HUES64 (cell line): ENCODE measurements at regions not wholly inside any gene's neighbourhood (a gene's known extent, or its start where the extent isn't known, plus 50 kb on each side); places are given as distances from the start of the nearest gene placed in this dataset.
A peak's percentile ranks its signal among the peaks of the same experiment; 100 is the strongest.

Experiments used
- H3K27ac ChIP-seq: 2 replicates; pipeline ENCODE4 v1.7.0; 2013; ENCODE audit warnings: low read depth, low read length, inconsistent platforms
- H3K27me3 ChIP-seq: 2 replicates; pipeline ENCODE4 v1.6.1; 2013; ENCODE audit warnings: mild to moderate bottlenecking, low read length; ENCODE audit not compliant: insufficient read depth
- H3K36me3 ChIP-seq: 2 replicates; pipeline ENCODE4 v1.6.1; 2013; ENCODE audit warnings: mild to moderate bottlenecking, low read length; ENCODE audit not compliant: insufficient read depth
- H3K4me1 ChIP-seq: 2 replicates; pipeline ENCODE4 v1.6.1; 2013; ENCODE audit warnings: mild to moderate bottlenecking, low read length, moderate library complexity; ENCODE audit not compliant: insufficient read depth
- H3K4me3 ChIP-seq: 2 replicates; pipeline ENCODE4 v1.5.1; 2013; ENCODE audit warnings: mild to moderate bottlenecking, low read length, moderate library complexity
- H3K9ac ChIP-seq: 2 replicates; pipeline ENCODE4 v1.6.1; 2013; ENCODE audit warnings: mild to moderate bottlenecking, low read depth, low read length
- H3K9me3 ChIP-seq: 2 replicates; pipeline ENCODE4 v1.6.1; 2013; ENCODE audit warnings: low read depth, low read length; ENCODE audit not compliant: insufficient read depth
- WGBS: fragments of 150-250, 120-280 bp; methylation state at CpG from one replicate; pipeline ENCODE4 v1.1.7; 2013; ENCODE audit warnings: missing lambda C conversion rate; 5-methylcytosine and 5-hydroxymethylcytosine counted together

DNA sequence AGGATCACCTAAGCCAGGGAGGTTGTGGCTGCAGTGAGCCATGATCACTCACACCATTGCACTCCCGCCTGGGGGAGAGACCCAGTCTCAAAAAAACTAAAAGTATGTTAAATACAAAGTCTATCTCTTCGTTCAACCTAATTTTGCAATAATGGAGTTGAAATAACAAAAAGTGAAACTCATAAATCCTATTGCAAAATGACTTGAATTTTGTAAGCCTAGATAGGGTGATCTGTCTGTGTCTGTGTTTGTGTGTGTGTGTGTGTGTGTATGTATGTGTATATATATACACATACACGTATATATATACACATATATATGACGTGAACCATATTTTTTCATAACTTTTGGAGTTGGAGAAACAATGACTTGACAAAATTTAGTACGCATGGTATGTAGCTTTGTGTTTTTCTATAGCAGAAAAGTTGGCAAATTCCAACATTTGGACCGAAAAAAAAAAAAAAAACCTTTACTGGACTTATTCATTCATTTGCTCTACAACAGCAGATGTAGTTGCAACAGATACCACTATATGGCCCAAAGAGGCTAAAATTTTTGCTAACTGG, 76.9 kb upstream of the CDH6 start:
- no peaks in the 10 kb centered on the region for H3K36me3 ChIP-seq
- no peak overlapping the region for H3K4me3 ChIP-seq
- no peak overlapping the region for H3K9ac ChIP-seq
- no peak overlapping the region for H3K27ac ChIP-seq
- H3K9me3 ChIP-seq, result no peaks in the 10 kb centered on the region
- H3K27me3 ChIP-seq, result no peaks in the 10 kb centered on the region
- peaks cover 23% of the 10 kb centered on the region for H3K4me1 ChIP-seq
- WGBS, result 94% methylated on average over 3 of the region's 6 CpGs

DNA sequence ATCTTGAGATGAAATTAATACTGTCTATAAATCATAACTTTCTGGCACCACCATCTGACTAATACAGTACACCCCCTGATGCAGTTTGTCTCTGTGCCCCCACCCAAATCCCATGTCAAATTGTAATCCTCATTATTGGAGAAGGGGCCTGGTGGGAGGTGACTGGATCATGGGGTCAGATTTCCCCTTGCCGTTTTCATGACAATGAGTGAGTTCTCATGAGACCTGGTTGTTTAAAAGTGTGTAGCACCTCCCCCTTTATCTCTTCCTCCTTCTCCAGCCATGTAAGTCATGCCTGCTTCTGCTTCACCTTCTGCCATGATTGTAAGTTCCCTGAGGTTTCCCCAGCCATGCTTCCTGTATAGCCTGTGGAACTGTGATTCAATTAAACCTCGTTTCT, 78.7 kb upstream of the CDH6 start:
- Histone ChIP-seq H3K4me3 (no peak overlapping the region), H3K27ac (no peak overlapping the region), H3K9me3 (no peaks in the 10 kb centered on the region), H3K27me3 (no peaks in the 10 kb centered on the region), H3K4me1 (peaks cover 23% of the 10 kb centered on the region), H3K36me3 (no peaks in the 10 kb centered on the region), H3K9ac (no peak overlapping the region)
- WGBS, result 95% methylated on average over 1 of the region's 2 CpGs

DNA sequence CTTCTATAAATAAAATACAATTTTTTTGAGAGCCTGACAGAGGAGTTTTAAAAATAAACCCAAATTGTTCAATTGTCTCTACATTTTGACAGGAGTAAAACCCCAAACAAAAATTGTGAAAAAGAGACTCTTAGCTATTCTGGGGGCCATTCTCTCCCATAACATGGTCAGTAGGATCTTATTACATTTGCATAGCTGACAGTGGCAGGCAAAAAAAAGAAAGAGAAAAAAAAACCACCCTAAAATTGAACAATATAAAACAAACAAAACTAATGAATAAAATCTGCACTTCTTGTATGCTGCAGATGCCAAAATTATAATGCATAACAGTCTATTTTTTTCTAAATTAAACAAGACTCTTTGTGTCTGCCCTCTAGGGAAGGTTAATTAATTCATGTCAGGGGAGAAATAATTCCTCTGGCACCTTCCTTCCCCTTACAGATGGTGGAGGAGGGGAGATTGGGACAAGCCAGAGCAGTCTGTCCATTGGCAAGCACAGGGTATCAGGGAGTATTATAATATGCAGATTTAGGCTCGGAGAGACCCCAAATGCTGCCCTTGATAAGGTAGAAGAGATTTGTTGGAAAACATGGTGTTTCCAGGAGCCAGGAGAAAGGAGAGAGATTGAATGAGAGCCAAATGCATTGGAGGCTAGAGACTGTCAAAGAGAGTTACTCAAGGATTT, 79.7 kb upstream of the CDH6 start:
- WGBS, result 89% methylated on average over 1 of the region's 1 CpG
- Histone ChIP-seq H3K9ac (no peak overlapping the region), H3K27ac (no peak overlapping the region), H3K4me1 (peaks cover 23% of the 10 kb centered on the region), H3K9me3 (no peaks in the 10 kb centered on the region), H3K27me3 (no peaks in the 10 kb centered on the region), H3K36me3 (no peaks in the 10 kb centered on the region), H3K4me3 (no peak overlapping the region)

DNA sequence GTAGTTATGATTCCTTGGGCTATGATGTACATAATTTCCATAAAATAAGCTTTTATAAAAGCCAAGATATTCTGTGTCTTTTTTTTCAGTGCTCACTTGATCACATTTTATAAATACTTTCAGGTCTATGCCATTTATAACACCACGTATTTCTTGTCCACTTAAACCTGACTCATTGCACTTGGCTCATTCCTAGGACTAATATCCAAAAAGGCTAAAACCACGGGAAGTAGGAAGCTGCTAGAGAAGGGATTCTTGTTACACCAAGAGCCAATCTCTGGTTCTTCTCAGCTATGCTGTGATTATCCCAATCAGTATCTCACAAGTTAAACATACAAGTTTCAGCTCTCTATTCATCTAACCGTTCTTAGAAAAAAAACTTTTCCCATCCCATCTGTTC, 80.4 kb upstream of the CDH6 start:
- Histone ChIP-seq H3K9me3 (no peaks in the 10 kb centered on the region), H3K27ac (no peak overlapping the region), H3K36me3 (no peaks in the 10 kb centered on the region), H3K27me3 (no peaks in the 10 kb centered on the region), H3K4me1 (peaks cover 26% of the 10 kb centered on the region), H3K9ac (no peak overlapping the region), H3K4me3 (no peak overlapping the region)
- 88% methylated on average over 3 of the region's 3 CpGs for WGBS

GRCh38 chr5:31107091-31107518, 86.4 kb upstream of the CDH6 start:
- WGBS, result 16% methylated on average over 2 of the region's 2 CpGs
- no peaks in the 10 kb centered on the region for H3K27me3 ChIP-seq
- peak overlapping the region; percentile 69 for H3K27ac ChIP-seq
- H3K9ac ChIP-seq, result peak overlapping the region; percentile 37; the same call in 1 of the 2 replicates
- no peaks in the 10 kb centered on the region for H3K9me3 ChIP-seq
- H3K4me3 ChIP-seq, result no peak overlapping the region
- H3K4me1 ChIP-seq, result peaks cover 57% of the 10 kb centered on the region
- H3K36me3 ChIP-seq, result no peaks in the 10 kb centered on the region

DNA sequence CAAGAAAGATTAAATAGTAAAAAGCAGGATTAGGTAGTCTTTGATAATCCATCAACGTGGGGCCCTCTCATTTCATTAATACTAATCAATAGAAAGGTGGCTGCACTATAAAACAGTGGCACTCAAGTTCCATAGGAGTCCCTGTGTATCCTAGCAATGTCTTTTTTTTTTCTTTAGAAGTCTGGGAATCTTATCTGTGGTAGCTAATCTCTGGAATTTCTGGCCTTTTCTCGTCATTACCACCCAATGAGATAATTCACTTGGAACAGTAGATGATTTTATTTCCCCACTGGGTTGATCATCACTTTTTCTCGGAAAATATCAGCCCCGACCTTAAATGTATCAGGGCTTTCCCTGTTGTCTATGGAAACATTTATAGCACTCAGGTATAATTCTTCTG, 86.8 kb upstream of the CDH6 start:
- H3K27me3 ChIP-seq, result no peaks in the 10 kb centered on the region
- 68% methylated on average over 3 of the region's 4 CpGs for WGBS
- peak overlapping the region; percentile 37; the same call in 1 of the 2 replicates for H3K9ac ChIP-seq
- H3K36me3 ChIP-seq, result no peaks in the 10 kb centered on the region
- H3K27ac ChIP-seq, result peak overlapping the region; percentile 69
- no peaks in the 10 kb centered on the region for H3K9me3 ChIP-seq
- H3K4me3 ChIP-seq, result no peak overlapping the region
- peaks cover 57% of the 10 kb centered on the region for H3K4me1 ChIP-seq

DNA sequence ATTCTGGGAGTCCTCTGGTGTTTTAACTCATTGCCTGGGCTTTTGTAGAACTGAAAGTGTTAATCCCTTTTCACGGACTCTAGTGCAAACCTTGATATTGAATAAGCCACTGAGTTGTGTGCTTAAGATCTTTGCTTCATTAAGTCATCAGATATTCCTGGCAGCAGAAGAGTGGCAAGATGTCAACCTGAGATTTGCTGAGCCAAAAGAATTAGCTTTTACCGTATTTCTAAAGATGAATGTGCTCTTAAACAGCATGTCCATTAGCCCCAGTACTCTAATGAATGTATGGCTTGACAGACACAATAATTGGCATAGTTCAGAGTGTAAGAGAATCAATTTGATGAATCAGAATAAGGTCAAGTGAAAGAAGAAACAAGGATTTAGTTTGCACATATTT, 87.2 kb upstream of the CDH6 start:
- H3K36me3 ChIP-seq, result no peaks in the 10 kb centered on the region
- no peak overlapping the region for H3K4me3 ChIP-seq
- peaks cover 57% of the 10 kb centered on the region for H3K4me1 ChIP-seq
- 74% methylated on average over 2 of the region's 2 CpGs for WGBS
- H3K27me3 ChIP-seq, result no peaks in the 10 kb centered on the region
- H3K27ac ChIP-seq, result peak overlapping the region; percentile 69; the same call in 1 of the 2 replicates
- H3K9ac ChIP-seq, result peak overlapping the region; percentile 13; the same call in 1 of the 2 replicates
- H3K9me3 ChIP-seq, result no peaks in the 10 kb centered on the region

- 97% methylated on average over 4 of the region's 4 CpGs for WGBS
- H3K36me3 ChIP-seq, result no peaks in the 10 kb centered on the region
- peaks cover 57% of the 10 kb centered on the region for H3K4me1 ChIP-seq
- no peaks in the 10 kb centered on the region for H3K27me3 ChIP-seq
- no peaks in the 10 kb centered on the region for H3K9me3 ChIP-seq
- no peak overlapping the region for H3K27ac ChIP-seq
- H3K4me3 ChIP-seq, result no peak overlapping the region
- H3K9ac ChIP-seq, result no peak overlapping the region
Observed at GRCh38 chr5:31104775-31105174, 88.7 kb upstream of the CDH6 start.

DNA sequence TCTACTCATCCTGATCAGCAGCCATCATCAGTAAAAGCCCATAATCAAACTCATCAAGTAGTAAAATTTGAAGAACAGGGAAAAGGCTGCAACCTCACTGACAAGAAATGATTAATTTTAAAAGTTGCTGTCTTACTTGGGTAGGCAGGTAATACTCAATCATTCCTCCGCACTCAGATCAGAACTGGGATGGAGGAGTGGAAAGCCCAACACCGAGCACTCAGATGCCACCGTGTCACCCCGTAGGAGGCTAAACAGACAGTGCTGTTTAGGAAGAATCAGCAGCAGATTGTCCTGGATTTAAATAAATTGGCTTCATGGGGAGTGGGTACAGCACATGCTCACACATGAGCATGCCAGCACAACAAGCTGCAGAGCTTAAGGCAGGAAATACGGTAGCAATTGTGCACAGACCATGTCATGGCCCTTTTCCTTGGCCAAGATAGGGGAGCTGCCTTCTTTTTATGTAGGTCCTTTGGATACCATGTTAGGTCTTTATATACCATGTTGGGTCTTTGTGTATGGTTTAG, 92.6 kb upstream of the CDH6 start:
- 92% methylated on average over 5 of the region's 5 CpGs for WGBS
- H3K27me3 ChIP-seq, result no peaks in the 10 kb centered on the region
- no peaks in the 10 kb centered on the region for H3K9me3 ChIP-seq
- H3K4me3 ChIP-seq, result no peak overlapping the region
- H3K4me1 ChIP-seq, result peaks cover 38% of the 10 kb centered on the region
- H3K9ac ChIP-seq, result no peak overlapping the region
- no peaks in the 10 kb centered on the region for H3K36me3 ChIP-seq
- no peak overlapping the region for H3K27ac ChIP-seq

- Histone ChIP-seq H3K9me3 (no peaks in the 10 kb centered on the region), H3K4me1 (peaks cover 31% of the 10 kb centered on the region), H3K27ac (no peak overlapping the region), H3K27me3 (no peaks in the 10 kb centered on the region), H3K36me3 (no peaks in the 10 kb centered on the region), H3K4me3 (no peak overlapping the region), H3K9ac (no peak overlapping the region)
- WGBS, result 97% methylated on average over 6 of the region's 6 CpGs
Observed at GRCh38 chr5:31100047-31100575, 93.4 kb upstream of the CDH6 start.

DNA sequence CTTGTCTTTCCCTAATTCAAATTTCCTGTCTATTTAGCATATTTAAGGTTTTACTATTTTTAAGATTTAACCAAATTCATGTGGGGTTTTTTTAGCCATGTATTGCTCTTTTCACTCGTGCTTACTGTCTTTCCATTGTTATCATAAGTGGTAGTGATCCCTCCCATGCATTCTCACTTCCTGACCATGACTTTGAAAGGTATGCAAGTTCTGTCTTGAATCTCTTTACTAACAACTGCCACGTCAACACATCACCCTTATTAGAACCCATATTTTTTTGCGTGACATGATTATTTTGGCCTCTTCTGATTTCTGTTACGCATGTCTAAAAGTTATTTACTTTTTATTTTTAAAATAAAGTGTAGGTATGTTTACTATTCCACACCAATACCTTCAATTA, 94.7 kb upstream of the CDH6 start:
- WGBS, result 70% methylated on average over 3 of the region's 4 CpGs
- Histone ChIP-seq H3K4me1 (peaks cover 21% of the 10 kb centered on the region), H3K27me3 (no peaks in the 10 kb centered on the region), H3K9me3 (no peaks in the 10 kb centered on the region), H3K27ac (no peak overlapping the region), H3K4me3 (no peak overlapping the region), H3K9ac (no peak overlapping the region), H3K36me3 (no peaks in the 10 kb centered on the region)
